ENCODE measurements at regions not wholly inside any gene's neighbourhood (a gene's known extent, or its start where the extent isn't known, plus 50 kb on each side); places are given as distances from the start of the nearest gene placed in this dataset.
"Not testable (repeated sequence)": the region's sequence is repeated elsewhere in the genome, so short reads cannot be mapped to it uniquely, and the experiment has no call there.

GRCh38 chr9:66720845-66721244 lies 179.7 kb upstream of the ZNF658 start:
- not testable (repeated sequence) for DNase-seq (ENCODE audit: low read depth, low spot score); H4K20me1 ChIP-seq (ENCODE audit: insufficient read depth)

GRCh38 chr9:66727540-66727939 lies 173.0 kb upstream of the ZNF658 start:
- not testable (repeated sequence) for H3K9ac ChIP-seq (ENCODE audit: low read length)

More at GRCh38 chr9:66720845-66721244, 179.7 kb upstream of the ZNF658 start:
- H3K36me3 ChIP-seq (ENCODE audit: control insufficient read depth in 1 of 2, insufficient read depth in 2 of 2, low read length in 2 of 2); H3K4me2 ChIP-seq (ENCODE audit: low read length); H3K4me1 ChIP-seq (ENCODE audit: control insufficient read depth in 1 of 2, insufficient read depth in 2 of 2, low read length in 2 of 2); H3K9me3 ChIP-seq (ENCODE audit: control insufficient read depth in 1 of 2, insufficient read depth in 1 of 2, low read depth in 1 of 2, low read length in 2 of 2); H3K27me3 ChIP-seq (ENCODE audit: insufficient read depth, low read length); H3K9ac ChIP-seq (ENCODE audit: low read length); BruUV-seq (replicated peaks); H3K9me2 ChIP-seq (ENCODE audit: insufficient read depth); H2AFZ ChIP-seq (ENCODE audit: low read depth, low read length, poor library complexity, severe bottlenecking); RAD21 ChIA-PET (ENCODE audit: low non-redundant PET in 1 of 2, low total read pairs in 2 of 2, uncharacterized antibody in 2 of 2, unreplicated experiment in 2 of 2); ATAC-seq; CTCF ChIA-PET; H3K4me3 ChIP-seq (replicated peaks in 1 of 2; ENCODE audit: low read depth in 1 of 2, low read length in 2 of 2); POLR2A ChIA-PET; H3K27ac ChIP-seq (ENCODE audit: low read depth, low read length); H3K79me2 ChIP-seq (ENCODE audit: insufficient read depth, low read length); intact Hi-C loops (cut with micrococcal nuclease): not testable (repeated sequence)

GRCh38 chr9:66736686-66737085 lies 163.8 kb upstream of the ZNF658 start:
- BruUV-seq (replicated peaks); H3K4me1 ChIP-seq (ENCODE audit: control insufficient read depth in 1 of 2, insufficient read depth in 2 of 2, low read length in 2 of 2); H3K9me3 ChIP-seq (ENCODE audit: control insufficient read depth in 1 of 2, insufficient read depth in 1 of 2, low read depth in 1 of 2, low read length in 2 of 2); RAD21 ChIA-PET (ENCODE audit: low non-redundant PET in 1 of 2, low total read pairs in 2 of 2, uncharacterized antibody in 2 of 2, unreplicated experiment in 2 of 2); H3K4me3 ChIP-seq (replicated peaks in 1 of 2; ENCODE audit: low read depth in 1 of 2, low read length in 2 of 2); H2AFZ ChIP-seq (ENCODE audit: low read depth, low read length, poor library complexity, severe bottlenecking); H3K36me3 ChIP-seq (ENCODE audit: control insufficient read depth in 1 of 2, insufficient read depth in 2 of 2, low read length in 2 of 2); H4K20me1 ChIP-seq (ENCODE audit: insufficient read depth); intact Hi-C loops (cut with micrococcal nuclease); H3K79me2 ChIP-seq (ENCODE audit: insufficient read depth, low read length); H3K27ac ChIP-seq (ENCODE audit: low read depth, low read length); ATAC-seq; H3K27me3 ChIP-seq (ENCODE audit: insufficient read depth, low read length); POLR2A ChIA-PET; H3K9me2 ChIP-seq (ENCODE audit: insufficient read depth); H3K4me2 ChIP-seq (ENCODE audit: low read length); H3K9ac ChIP-seq (ENCODE audit: low read length); CTCF ChIA-PET; DNase-seq (ENCODE audit: low read depth, low spot score): not testable (repeated sequence)

More at GRCh38 chr9:66727540-66727939, 173.0 kb upstream of the ZNF658 start:
- H3K79me2 ChIP-seq (ENCODE audit: insufficient read depth, low read length); H3K4me1 ChIP-seq (ENCODE audit: control insufficient read depth in 1 of 2, insufficient read depth in 2 of 2, low read length in 2 of 2); ATAC-seq; H3K9me3 ChIP-seq (ENCODE audit: control insufficient read depth in 1 of 2, insufficient read depth in 1 of 2, low read depth in 1 of 2, low read length in 2 of 2); H3K4me2 ChIP-seq (ENCODE audit: low read length); POLR2A ChIA-PET; CTCF ChIA-PET; BruUV-seq (replicated peaks); DNase-seq (ENCODE audit: low read depth, low spot score); H2AFZ ChIP-seq (ENCODE audit: low read depth, low read length, poor library complexity, severe bottlenecking); RAD21 ChIA-PET (ENCODE audit: low non-redundant PET in 1 of 2, low total read pairs in 2 of 2, uncharacterized antibody in 2 of 2, unreplicated experiment in 2 of 2); H4K20me1 ChIP-seq (ENCODE audit: insufficient read depth); H3K9me2 ChIP-seq (ENCODE audit: insufficient read depth); H3K27ac ChIP-seq (ENCODE audit: low read depth, low read length); H3K36me3 ChIP-seq (ENCODE audit: control insufficient read depth in 1 of 2, insufficient read depth in 2 of 2, low read length in 2 of 2); intact Hi-C loops (cut with micrococcal nuclease); H3K27me3 ChIP-seq (ENCODE audit: insufficient read depth, low read length); H3K4me3 ChIP-seq (replicated peaks in 1 of 2; ENCODE audit: low read depth in 1 of 2, low read length in 2 of 2): not testable (repeated sequence)

GRCh38 chr9:66738418-66738817 lies 162.1 kb upstream of the ZNF658 start:
- H3K4me1 ChIP-seq (ENCODE audit: control insufficient read depth in 1 of 2, insufficient read depth in 2 of 2, low read length in 2 of 2); BruUV-seq (replicated peaks); H3K36me3 ChIP-seq (ENCODE audit: control insufficient read depth in 1 of 2, insufficient read depth in 2 of 2, low read length in 2 of 2); H3K4me2 ChIP-seq (ENCODE audit: low read length); H2AFZ ChIP-seq (ENCODE audit: low read depth, low read length, poor library complexity, severe bottlenecking); CTCF ChIA-PET; intact Hi-C loops (cut with micrococcal nuclease); H3K27ac ChIP-seq (ENCODE audit: low read depth, low read length); H3K9me2 ChIP-seq (ENCODE audit: insufficient read depth); POLR2A ChIA-PET; H3K79me2 ChIP-seq (ENCODE audit: insufficient read depth, low read length); H3K9me3 ChIP-seq (ENCODE audit: control insufficient read depth in 1 of 2, insufficient read depth in 1 of 2, low read depth in 1 of 2, low read length in 2 of 2); DNase-seq (ENCODE audit: low read depth, low spot score); H3K27me3 ChIP-seq (ENCODE audit: insufficient read depth, low read length); ATAC-seq; RAD21 ChIA-PET (ENCODE audit: low non-redundant PET in 1 of 2, low total read pairs in 2 of 2, uncharacterized antibody in 2 of 2, unreplicated experiment in 2 of 2); H4K20me1 ChIP-seq (ENCODE audit: insufficient read depth); H3K9ac ChIP-seq (ENCODE audit: low read length); H3K4me3 ChIP-seq (replicated peaks in 1 of 2; ENCODE audit: low read depth in 1 of 2, low read length in 2 of 2): not testable (repeated sequence)

GRCh38 chr9:66740136-66740535 lies 160.4 kb upstream of the ZNF658 start:
- H3K79me2 ChIP-seq (ENCODE audit: insufficient read depth, low read length); BruUV-seq (replicated peaks); intact Hi-C loops (cut with micrococcal nuclease): not testable (repeated sequence)

More at GRCh38 chr9:66740136-66740535, 160.4 kb upstream of the ZNF658 start:
- H3K9me2 ChIP-seq (ENCODE audit: insufficient read depth); H3K9ac ChIP-seq (ENCODE audit: low read length); H4K20me1 ChIP-seq (ENCODE audit: insufficient read depth); H3K36me3 ChIP-seq (ENCODE audit: control insufficient read depth in 1 of 2, insufficient read depth in 2 of 2, low read length in 2 of 2); H3K27ac ChIP-seq (ENCODE audit: low read depth, low read length); H3K4me3 ChIP-seq (replicated peaks in 1 of 2; ENCODE audit: low read depth in 1 of 2, low read length in 2 of 2); CTCF ChIA-PET; POLR2A ChIA-PET; H2AFZ ChIP-seq (ENCODE audit: low read depth, low read length, poor library complexity, severe bottlenecking); H3K27me3 ChIP-seq (ENCODE audit: insufficient read depth, low read length); H3K4me2 ChIP-seq (ENCODE audit: low read length); H3K4me1 ChIP-seq (ENCODE audit: control insufficient read depth in 1 of 2, insufficient read depth in 2 of 2, low read length in 2 of 2); H3K9me3 ChIP-seq (ENCODE audit: control insufficient read depth in 1 of 2, insufficient read depth in 1 of 2, low read depth in 1 of 2, low read length in 2 of 2); RAD21 ChIA-PET (ENCODE audit: low non-redundant PET in 1 of 2, low total read pairs in 2 of 2, uncharacterized antibody in 2 of 2, unreplicated experiment in 2 of 2); ATAC-seq; DNase-seq (ENCODE audit: low read depth, low spot score): not testable (repeated sequence)

All from HCT116 (cell line).